NCI-H524 treated with DMSO at 0.1 percent for 48 hours (cell line): ENCODE measurements at regions not wholly inside any gene's neighbourhood (a gene's known extent, or its start where the extent isn't known, plus 50 kb on each side); places are given as distances from the start of the nearest gene placed in this dataset.
"Not testable (repeated sequence)": the region's sequence is repeated elsewhere in the genome, so short reads cannot be mapped to it uniquely, and the experiment has no call there.

ENCODE experiments used
- DNase-seq: peaks from one replicate; lab custom pipeline; 2025; lab: John Stamatoyannopoulos, UW

DNA sequence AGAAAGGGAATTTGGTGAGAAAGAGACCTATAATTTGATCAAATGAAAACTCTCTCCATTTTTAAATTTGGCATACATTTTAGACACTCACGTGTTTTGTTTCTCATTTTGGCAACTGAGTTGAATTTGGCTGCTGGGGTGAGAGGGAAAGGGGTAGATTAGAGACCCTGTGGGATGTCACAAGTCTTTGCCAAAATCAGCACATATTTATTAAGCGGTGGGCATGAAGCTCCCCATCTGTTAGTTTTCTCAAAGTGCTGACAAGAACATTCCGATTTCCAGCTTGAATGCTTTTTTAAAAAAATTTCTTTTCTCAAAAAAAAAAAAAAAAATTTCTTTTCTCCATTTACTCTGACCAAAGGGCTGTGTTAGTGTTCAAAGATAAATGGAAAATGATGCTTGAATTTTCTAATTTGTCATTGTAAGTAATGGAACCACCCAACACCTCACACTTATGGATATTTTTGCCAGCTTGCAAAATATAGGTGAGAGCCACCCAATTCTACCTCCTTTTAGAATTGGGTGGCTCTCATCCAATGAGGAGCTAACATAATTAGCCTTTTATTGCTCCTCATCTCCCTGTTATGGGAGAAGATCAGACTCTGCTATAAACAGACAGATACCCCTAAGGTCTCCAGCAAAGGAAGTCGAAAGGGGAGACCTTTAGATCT lies 222.9 kb upstream of the FN1 start:
- DNase-seq, result no peak

DNA sequence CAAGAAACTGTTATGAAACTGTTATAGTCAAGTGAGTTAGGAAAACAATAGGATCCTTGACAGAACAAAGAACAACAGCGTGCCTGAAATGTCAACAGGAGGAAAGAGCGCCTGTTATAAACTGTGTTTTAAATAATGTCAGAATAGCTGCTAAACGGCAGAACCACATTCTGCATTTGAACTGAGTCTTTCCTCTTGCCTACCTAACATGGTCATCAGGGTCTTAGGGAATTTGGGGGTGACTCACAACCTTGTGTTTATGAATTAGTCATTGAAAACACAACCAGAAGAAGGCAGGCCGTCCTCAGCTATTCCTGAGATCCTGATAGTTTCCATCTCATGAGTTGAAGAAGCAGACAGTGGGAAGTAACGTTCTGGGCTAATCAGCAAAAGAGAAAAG lies 222.0 kb upstream of the FN1 start:
- DNase-seq, result no peak

DNA sequence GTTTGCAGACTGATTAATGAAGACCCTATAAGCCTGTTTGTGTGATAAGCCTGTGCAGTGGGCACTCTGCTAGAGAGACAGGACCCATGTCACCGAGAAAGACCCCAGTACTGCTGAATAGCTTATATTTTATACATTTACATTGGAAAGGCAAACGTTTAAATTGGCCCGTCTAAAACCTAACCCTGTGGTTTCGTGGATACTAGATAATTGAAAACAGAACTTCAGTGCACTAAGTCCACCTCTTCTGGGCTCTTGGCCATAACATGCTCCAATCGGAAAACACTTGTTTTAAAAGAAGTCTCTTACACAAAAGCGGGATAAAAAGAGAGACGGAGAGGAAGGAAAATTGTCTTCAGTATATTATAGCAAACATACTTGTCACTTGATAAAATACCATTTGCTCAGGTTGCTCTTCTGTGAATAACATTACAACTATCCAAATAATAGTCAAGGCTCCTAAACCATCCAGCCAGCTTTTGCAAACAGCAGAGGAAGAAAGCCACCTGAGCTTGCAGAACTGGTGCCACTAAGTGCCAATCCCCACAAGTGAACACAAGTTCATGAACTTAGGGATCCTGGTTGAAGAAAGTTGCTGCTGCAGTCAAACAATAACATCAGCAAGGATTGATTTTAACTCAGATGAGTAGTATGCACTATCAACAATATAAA lies 218.4 kb upstream of the FN1 start:
- no peak for DNase-seq

DNA sequence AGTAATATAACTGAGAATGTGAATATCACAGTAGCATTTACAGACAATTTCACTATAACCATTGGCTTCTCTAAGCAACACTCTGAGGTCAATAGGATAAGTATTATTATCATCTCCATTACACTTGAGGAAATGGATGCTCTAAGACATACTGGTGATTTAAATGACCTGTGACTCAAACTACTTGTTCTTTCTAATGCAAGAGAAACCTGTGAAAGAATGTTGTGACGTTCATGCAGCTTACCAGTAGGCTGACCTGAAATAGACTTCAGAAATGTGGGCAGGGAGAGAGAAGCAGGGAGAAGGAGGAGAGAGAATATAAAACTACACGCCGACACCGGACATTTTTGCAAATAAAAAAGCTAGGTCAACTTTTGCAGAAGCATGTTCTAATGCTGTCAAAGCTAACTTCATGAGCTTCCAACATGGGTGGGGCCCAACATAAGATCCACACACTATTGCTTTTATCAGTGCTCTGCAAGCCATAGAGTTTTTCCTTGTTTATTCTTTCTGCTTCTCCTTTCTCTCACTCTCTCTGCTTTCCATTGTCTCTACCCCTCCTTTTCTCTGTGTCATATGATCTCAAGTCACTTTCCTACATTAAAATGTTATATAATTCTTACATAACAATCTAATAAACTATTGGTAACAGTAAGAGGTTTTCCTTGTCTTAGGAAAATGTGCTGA lies 217.6 kb upstream of the FN1 start:
- no peak for DNase-seq

DNA sequence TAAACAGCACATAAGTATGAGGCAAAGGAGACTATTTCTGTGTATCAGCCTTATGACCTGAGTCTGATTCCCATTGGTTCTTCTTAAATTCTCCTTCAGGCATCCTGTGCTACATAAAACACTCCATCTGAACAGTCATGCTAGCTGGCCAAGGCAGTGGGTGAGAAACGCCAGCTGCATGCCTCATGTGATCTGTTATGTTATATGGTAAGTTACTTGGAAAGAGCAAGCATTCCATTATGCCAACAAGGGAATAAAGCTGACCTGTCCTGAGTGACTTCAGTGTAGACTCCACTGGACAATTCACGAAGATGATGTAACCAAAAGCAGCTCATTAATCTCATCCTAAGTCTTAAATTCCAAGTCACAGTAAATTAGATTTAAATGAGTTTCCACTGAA lies 216.5 kb upstream of the FN1 start:
- no peak for DNase-seq

DNA sequence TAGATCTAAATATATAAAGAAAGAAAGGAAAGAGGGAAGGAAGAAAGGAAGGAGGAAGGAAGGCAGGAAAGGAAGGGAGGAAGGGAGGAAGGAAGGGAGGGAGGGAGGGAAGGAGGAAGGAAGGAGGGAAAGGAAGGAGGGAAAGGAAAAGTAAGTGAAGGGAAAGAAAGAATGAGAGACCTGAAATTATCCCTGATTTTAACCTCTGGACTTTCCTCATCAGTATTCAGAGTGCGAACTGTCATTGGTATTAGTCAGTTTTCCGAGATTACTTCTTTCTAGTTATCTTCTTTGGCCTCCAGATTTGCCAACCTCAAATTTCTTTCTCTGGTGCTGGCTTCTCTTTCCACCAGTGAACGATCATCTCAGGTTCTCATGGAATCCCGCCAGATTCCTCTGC lies 215.5 kb upstream of the FN1 start:
- no peak for DNase-seq

DNA sequence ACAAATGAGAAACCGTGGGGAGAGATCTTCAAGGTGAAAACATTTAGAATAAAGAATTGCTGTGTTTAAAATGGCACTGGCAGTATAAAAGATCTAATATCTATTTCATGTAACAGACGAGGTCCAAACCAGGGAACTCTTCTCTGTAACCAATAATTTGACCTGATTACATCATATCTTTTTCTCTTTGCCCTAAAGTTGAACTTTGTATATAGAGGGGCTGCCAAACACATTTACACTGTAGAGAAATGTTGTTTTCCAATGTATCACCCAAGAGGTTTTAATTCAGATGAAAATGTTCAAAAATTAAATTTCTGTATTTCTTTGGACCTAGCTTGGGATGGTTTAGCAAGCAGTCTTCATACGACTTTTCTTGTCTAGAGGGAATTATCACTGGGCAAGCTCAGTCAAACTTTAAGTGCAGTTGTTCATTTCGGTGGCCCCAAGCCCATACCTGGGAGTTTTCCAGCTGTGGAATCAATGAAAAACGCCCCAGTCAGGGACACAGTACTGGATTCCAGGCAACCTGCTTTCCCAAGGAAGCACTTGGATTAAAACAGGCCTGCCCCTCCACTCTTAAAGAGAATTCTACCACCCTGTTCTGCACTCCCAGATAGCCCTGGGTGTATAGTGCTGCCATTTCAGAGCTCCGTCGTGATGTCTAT lies 208.5 kb upstream of the FN1 start:
- no peak for DNase-seq

DNA sequence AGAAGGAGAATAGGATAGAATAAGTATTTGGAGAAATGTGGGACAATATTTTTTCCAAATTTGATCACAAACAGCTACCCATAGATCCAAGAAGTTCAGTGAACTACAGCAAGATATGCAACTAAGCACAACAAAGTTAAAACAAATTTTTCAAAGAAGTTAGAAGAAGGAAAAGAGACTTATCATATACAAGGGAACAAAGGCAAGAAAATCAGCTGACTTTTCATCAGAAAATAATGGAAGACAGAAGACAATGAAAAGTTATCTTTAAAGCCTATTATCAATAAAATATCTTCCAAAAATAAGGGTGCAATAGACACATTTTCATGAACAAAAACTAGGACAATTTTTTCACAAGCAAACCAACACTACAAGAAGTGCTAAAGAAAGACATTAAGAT lies 202.8 kb upstream of the FN1 start:
- DNase-seq, result no peak

DNA sequence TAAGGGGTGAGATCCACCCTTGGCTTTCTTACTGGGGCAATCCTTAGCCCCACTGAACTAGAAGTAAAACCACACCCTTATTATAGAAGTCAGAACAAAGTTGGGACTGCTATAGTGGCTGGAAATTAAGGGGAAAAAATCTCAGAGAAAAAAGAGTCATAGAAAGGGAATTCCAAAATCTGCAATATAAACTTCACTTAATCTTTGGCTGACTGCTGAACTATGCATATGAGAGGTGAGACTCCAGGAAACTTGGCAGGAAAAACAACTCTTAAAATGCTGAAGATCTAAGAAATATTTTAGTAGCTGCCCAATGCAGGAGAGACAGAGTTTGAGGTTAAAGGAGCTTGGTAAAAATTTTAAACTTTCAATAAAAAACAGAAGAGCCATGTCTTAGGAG lies 201.8 kb upstream of the FN1 start:
- no peak for DNase-seq

DNA sequence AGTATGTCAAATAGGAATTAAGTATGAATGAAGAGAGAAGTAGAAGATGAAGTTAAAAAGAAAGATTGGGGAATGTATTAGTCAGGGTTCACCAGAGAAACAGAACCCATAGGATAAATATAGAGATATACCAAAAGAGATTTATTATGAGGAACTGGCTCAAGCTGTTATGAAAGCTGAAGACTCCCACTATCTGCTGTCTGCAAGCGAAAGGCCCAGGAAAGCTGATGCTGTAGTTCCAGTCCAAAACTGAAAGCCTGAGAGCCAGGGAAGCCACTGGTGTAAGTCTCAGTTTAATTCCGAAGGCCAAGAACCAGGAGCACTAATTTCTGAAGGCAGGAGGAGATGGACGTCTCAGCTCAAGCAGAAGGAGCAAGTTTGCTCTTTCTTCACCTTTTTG lies 200.9 kb upstream of the FN1 start:
- no peak for DNase-seq

DNA sequence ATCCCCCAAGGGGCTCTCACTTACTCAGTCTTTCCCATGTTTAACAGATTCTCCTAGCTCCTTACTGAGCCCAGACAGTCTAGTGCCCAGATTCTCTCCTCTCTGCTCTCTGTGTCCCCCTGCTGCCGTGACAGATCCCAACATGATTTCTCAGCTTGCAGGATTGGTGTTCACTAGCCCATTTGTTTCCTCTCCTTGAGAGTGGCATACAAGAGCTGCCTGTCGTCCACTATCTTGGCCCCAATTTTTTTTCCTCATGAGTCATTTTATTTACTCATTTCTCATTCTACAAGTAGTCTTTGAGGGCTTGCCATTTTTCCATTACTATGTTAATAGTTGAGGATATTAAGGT lies 199.9 kb upstream of the FN1 start:
- no peak for DNase-seq

DNA sequence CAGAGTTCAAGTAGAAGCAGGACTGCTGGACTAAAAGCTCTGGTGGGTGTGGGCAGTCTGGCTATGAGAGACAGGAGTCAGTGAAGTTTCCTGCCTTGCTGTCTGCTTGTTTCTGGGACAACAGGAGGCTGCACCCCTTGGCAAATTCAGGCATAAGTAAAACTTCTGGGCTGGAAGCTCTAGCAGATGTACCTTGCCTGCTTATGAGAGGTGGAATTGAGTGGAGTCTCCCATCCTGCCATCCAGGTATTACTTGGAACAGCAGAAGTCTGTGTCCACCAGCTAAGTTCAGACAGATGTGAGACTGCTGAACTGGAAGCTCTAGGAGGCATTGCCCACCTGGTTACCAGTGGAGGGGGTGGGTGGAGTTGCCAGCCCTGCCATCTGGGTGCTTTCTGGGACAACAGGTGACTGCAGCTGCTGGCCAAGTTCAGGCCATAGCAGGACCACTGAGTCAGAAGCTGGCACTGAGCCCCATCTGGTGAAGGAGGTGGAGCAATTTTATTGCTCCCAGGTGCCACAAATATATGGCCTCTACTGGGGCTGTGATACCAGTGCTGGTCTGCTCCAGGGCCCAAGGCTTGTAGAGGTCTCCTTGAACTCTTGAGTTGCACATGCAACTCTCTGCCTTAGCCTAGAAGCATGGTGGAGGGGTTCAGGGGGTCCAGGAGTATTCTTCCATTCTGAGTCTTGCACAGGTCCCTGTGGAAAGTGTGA lies 199.4 kb upstream of the FN1 start:
- DNase-seq, result no peak

DNA sequence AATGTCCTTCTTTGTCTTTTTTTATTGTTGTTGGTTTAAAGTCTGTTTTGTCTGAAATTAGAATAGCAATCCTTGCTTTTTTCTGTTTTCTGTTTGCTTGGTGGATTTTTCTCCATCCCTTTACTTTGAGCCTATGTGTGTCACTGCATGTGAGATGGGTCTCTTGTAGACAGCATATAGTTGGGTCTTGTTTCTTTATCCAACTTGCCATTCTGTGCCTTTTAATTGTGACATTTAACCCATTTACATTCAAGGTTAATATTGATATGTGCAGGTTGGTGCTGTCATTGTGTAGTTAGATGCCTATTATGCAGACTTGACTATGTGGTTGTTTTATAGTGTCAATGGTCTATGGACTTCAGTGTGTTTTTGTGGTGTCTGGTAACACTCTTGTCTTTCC lies 197.5 kb upstream of the FN1 start:
- no peak for DNase-seq

DNA sequence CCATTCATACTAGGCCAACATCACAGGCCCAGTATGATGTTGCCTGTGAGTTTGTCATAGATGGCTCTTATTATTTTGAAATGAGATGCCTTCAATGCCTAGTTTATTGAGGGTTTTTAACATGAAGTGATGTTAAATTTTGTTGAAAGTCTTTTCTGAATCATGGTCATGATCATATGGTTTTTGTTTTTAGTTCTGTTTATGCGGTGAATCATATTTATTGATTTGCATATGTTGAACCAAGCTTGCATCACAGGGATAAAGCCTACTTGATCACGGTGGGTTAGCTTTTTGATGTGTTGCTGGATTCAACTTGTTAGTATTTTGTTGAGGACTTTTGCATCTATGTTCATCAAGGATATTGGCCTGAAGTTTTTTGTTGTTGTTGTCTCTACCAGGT lies 195.8 kb upstream of the FN1 start:
- no peak for DNase-seq

DNA sequence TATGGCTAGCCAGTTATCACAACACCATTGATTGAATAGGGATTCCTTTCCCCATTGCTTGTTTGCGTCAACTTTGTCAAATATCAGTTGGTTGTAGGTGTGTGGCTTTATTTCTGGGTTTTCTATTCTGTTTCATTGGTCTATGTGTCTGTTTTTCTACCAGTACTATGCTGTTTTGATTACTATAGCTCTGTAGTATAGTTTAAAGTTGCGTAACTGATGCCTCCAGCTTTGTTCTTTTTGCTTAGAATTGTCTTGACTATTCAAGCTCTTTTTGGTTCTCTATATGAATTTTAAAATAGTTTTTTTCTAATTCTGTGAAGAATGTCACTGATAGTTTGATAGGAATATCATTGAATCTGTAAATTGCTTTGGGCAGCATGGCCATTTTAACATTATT lies 194.9 kb upstream of the FN1 start:
- not testable (repeated sequence) for DNase-seq

DNA sequence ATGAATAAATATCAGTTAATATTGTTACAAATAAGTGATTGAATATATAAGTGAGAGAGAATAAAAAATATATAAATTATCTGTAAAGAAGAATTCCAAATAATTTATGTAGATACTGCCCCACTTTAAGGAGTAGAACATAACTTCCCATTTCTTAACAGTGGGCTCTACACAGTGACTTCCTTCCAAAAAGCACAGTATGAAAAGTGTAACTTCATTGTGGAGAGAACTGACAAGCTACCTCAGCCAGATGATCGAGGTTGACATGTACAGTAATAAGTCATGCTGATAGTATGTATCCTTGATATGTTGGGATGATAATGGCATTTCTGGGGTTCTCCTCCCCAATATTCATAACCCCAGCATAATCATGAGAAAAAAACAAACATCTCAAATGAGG lies 191.9 kb upstream of the FN1 start:
- DNase-seq, result no peak

DNA sequence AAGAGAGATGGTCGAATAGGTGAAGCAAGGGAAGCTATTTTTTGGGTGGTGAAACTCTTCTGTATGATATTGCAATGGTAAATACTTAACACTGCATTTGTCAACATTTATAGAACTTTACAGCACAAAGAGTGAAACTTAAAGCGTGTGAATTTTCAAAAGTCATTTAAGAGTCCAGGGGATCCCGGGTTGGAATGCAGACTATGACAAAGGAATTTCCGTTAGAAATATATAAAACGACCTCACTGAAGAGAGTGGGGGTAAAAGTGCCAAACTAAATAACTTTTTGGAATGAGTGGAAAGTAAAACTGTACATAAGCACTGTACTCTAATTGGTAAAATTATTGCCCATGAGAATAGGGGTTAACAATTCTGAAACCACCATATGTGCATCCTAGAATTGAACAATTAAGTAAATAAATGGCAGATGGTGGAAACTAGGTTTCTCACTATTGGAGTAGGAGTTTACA lies 191.0 kb upstream of the FN1 start:
- DNase-seq, result peak; percentile 25

DNA sequence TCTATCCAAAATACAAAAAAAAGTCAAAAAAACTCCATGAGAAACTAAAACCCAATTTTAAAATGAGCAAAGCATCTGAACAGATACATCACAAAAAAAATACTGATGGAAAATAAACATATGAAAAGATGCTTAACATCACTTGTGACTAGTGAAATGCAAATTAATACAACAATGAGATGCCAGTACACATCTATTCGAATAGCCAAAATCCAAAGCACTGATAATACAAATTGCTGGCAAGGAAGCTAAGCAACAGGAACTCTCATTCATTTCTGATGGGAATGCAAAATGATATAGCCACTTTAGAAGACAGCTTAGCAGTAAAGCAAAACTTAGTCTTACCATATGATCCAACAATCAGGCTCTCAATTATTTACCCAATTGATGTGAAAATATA lies 190.2 kb upstream of the FN1 start:
- no peak for DNase-seq

DNA sequence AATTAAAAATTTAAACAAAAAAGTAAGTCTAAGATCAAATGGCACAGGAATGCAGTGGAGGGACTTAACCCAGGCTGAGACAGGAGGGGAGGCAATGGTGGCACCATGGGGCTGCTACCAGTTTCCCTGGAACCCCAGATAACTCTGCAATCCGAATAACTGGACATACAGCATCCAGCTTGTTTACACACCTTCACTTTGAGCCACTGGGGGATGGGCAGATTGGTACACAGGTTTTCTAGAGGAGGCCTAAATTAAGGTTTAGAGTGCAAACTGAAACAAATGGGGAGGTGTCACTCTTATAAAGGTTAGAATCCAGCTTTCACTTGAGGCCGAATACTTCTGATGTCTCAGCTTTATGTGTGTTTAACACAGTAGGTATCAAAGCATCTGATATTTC lies 189.3 kb upstream of the FN1 start:
- DNase-seq, result no peak

DNA sequence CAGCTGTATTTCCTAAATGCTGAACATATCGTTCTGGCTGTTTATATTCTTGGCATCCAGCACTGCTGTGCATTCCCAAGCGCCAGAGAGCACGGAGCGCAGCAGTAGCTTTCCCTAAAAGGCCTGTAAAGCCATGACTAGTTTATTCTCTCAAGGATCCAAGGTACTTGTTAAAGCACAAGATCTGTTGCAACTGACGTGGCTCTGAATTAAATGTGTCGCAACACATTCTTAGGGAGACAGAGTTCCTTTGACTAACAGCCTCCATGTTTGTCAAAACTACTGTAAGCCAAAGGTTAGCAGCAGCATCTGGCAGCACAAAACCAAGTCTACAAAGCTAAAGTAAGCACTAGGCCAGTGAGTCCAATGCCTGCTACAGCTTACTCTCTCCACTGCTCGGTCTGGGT lies 188.6 kb upstream of the FN1 start:
- no peak for DNase-seq

DNA sequence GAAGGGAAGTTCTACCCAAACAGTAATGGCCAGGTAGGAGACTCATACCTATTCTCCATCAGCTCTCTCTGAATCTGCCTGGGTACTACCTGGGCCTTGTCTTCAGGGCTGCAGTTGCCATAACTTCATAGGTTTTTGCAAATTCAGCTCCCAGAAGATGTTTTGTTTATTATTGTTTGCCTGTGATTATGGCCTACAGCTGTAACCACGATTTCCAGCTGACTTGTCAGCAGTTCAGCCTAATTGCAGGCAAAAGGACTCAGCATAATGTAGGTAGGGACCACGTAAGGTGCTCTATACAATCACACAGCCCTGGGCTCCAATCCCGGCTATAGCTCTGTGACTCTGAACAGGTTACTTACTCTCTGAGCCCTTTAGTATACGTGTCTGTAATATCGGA lies 187.0 kb upstream of the FN1 start:
- no peak for DNase-seq

DNA sequence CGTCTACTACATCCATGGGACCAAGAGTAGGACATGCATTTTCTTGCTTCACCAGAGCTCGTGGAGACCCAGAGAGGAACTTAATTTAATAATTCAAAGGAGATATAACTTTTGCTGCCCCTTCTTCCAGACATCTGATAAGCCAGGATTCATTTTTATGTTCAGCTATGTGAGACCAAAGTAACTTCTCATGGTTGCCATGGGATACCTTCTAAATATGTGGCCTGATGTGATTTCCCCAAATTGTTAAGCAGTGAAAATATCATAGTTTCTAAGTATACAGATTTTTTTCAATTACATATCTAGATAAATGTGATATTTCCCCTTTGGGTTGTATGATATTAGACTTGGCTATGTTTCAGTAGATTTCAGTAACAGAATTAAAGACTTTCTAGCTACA lies 185.5 kb upstream of the FN1 start:
- DNase-seq, result no peak
